AG04450 (cell line): ENCODE measurements at regions not wholly inside any gene's neighbourhood (a gene's known extent, or its start where the extent isn't known, plus 50 kb on each side); places are given as distances from the start of the nearest gene placed in this dataset.

Experiments used
- CTCF ChIA-PET: fragments of 300-600, 350-600 bp; formaldehyde crosslinking; extraction: SDS; loops from one replicate; lab custom pipeline; 2022; ENCODE audit warnings: antibody characterized with exemption, inconsistent platforms; lab: Charles Lee
- POLR2A ChIA-PET: fragments of 350-600 bp; formaldehyde crosslinking; extraction: SDS; loops from one replicate; lab custom pipeline; 2021; ENCODE audit warnings: antibody characterized with exemption, inconsistent platforms; lab: Yijun Ruan, JAX
- DNase-seq: peaks from one replicate; pipeline ENCODE4 v3.0.0-alpha.2; 2011; ENCODE audit warnings: low read depth, low spot score
- H3K27ac ChIP-seq: one replicate; pipeline ENCODE4 v1.5.1; 2012; ENCODE audit warnings: low read depth, low read length, control low read depth
- H3K27me3 ChIP-seq: one replicate; pipeline ENCODE4 v1.6.0; 2012; ENCODE audit warnings: low read length; ENCODE audit not compliant: control insufficient read depth, insufficient read depth
- H3K4me3 ChIP-seq: 2 replicates; pipeline ENCODE4 v1.5.1; 2011; ENCODE audit warnings: mild to moderate bottlenecking, low read depth, low read length, control low read depth
- H3K9me3 ChIP-seq: 2 replicates; pipeline ENCODE4 v1.5.1; 2012; ENCODE audit warnings: low read length; ENCODE audit not compliant: control insufficient read depth, insufficient read depth
- TF ChIP-seq, protein P1 (sequence below): IDR thresholded peaks from 2 replicates; pipeline ENCODE4 v1.5.1; 2011; ENCODE audit warnings: low read depth, low read length, control low read depth, inconsistent platforms

DNA sequence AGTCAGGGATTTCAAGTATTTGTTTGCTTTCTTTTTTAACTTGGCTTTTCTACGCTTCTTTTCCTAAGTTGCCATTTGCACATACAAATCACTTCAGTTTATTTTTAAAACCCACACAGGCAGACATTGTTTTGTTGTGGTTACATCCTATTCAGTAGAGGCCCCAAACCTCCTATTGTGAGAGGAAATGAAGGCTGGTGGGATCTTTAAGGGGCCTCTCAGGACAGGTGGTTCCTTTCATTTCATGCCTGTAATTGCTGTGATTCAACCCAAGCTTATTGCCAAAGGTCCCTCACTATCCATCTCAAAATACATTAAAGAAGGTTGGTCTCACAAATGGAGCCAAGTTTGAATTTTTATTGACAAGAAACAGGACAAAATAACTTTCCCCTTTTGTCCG lies 257.1 kb downstream of the ADAMTS20 start:
- DNase-seq, result no peak

DNA sequence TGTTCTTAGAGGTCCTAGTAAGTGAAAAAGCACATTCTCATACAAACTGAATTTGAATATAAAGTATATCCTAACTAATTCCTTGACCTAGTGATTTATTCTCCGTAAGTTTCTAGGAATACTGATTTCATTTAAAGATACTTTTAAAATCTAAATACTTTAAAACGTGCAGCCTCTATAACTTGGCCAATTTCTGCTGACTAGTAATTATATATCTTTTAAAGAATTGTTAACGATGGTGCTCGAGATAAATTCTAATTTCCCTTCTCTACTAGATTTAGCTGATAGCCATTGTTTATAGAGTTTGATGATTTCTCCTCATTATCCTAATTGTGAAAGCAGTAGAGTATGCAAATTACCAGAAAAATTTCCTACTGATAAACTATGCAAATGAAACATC lies 257.9 kb downstream of the ADAMTS20 start:
- H3K27ac ChIP-seq, result no peak overlapping the region
- CTCF ChIA-PET, result interaction anchor here (1.9 kb wide), 1 partner anchor 43 kb away, joined by 7 read pairs; no protein-coding TSS in a partner anchor
- no peaks in the 10 kb centered on the region for H3K27me3 ChIP-seq
- H3K9me3 ChIP-seq, result no peaks in the 10 kb centered on the region
- TF ChIP-seq, protein P1, sequence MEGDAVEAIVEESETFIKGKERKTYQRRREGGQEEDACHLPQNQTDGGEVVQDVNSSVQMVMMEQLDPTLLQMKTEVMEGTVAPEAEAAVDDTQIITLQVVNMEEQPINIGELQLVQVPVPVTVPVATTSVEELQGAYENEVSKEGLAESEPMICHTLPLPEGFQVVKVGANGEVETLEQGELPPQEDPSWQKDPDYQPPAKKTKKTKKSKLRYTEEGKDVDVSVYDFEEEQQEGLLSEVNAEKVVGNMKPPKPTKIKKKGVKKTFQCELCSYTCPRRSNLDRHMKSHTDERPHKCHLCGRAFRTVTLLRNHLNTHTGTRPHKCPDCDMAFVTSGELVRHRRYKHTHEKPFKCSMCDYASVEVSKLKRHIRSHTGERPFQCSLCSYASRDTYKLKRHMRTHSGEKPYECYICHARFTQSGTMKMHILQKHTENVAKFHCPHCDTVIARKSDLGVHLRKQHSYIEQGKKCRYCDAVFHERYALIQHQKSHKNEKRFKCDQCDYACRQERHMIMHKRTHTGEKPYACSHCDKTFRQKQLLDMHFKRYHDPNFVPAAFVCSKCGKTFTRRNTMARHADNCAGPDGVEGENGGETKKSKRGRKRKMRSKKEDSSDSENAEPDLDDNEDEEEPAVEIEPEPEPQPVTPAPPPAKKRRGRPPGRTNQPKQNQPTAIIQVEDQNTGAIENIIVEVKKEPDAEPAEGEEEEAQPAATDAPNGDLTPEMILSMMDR, result no peak
- POLR2A ChIA-PET, result no interaction called here
- H3K4me3 ChIP-seq, result no peak overlapping the region
- no peak for DNase-seq

More for the DNA sequence above, 257.1 kb downstream of the ADAMTS20 start:
- Histone ChIP-seq H3K27me3 (no peaks in the 10 kb centered on the region), H3K27ac (peak overlapping the region; percentile 3), H3K9me3 (no peaks in the 10 kb centered on the region), H3K4me3 (no peak overlapping the region)
- CTCF ChIA-PET, result interaction anchor here (0.6 to 1.9 kb wide), 3 partner anchors 42 to 811 kb away, joined by 3 to 7 read pairs (median 3); no protein-coding TSS in a partner anchor
- TF ChIP-seq, protein P1, result no peak
- POLR2A ChIA-PET, result no interaction called here

DNA sequence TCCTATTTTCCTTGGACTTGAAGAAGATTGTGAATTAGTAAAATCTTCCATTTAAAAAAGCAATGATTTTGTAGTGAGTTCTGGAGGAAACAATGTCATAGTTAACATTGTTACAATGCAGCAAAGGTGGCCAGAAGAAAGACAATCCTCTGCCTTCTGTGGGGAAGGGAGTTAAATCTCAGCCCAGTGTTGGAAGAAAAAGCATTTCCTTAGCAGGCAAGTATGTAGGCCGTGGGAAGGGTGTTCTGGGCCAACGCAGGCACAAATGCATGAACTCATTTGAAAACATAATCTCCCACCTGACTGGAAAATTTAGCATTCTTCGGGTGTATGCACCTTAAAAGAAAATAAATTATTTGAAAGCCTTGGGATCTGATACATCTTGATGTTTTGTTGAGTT lies 258.6 kb downstream of the ADAMTS20 start:
- Histone ChIP-seq H3K27ac (no peak overlapping the region), H3K27me3 (no peaks in the 10 kb centered on the region), H3K4me3 (no peak overlapping the region), H3K9me3 (no peaks in the 10 kb centered on the region)
- CTCF ChIA-PET, result no interaction called here
- TF ChIP-seq, protein P1, result no peak
- no peak for DNase-seq
- POLR2A ChIA-PET, result no interaction called here

DNA sequence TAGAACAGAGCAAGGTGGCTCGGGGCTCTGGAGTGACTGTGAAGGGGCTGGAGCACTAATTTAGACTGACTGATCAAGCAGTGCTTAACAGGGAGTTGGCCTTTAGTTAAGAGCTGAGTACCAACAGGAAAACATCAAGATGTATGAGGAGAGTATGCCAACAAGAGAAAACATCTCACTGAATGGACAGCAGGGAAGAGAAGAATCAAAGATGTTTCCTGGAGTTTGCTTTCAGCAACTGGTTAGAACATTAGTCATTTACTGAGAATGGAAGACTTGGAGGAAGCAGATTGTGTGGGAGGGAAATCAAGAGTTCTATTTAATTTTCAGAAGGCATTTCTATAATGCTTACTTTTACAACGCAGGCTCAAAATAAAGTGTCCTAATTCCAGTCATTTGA lies 259.3 kb downstream of the ADAMTS20 start:
- CTCF ChIA-PET, result interaction anchor here (7.0 kb wide), 1 partner anchor 44 kb away, joined by 56 read pairs; no protein-coding TSS in a partner anchor
- no peaks in the 10 kb centered on the region for H3K9me3 ChIP-seq
- DNase-seq, result no peak
- no peak overlapping the region for H3K4me3 ChIP-seq
- POLR2A ChIA-PET, result no interaction called here
- H3K27ac ChIP-seq, result peak overlapping the region; percentile 83
- H3K27me3 ChIP-seq, result no peaks in the 10 kb centered on the region
- TF ChIP-seq, protein P1, result no peak

DNA sequence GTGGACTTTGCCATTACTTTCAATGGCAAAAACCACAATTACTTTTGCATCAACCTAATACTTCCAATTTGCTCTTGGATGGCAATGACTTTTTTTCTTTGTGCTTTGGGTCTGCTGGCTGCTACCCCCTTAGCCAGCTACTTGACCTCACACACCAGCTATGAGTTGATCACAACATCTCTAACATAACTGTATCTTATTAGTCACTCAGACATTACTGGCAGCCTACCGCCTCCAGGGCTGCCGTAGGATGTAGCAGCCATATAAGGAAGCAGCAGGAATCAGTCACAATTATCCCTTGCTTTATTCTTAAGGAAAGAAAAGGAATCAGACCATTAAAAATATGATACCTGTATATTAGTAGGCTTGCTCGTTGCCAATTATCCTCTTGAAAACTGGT lies 260.5 kb downstream of the ADAMTS20 start:
- ChIA-PET POLR2A (no interaction called here), CTCF (interaction anchor here (7.0 kb wide), 1 partner anchor 45 kb away, joined by 56 read pairs; no protein-coding TSS in a partner anchor)
- DNase-seq, result peak; percentile 64
- Histone ChIP-seq H3K4me3 (no peak overlapping the region), H3K27me3 (no peaks in the 10 kb centered on the region), H3K9me3 (no peaks in the 10 kb centered on the region), H3K27ac (peak overlapping the region; percentile 67)
- TF ChIP-seq, protein P1, result no peak
